AG09309 (cell line): ENCODE measurements at regions not wholly inside any gene's neighbourhood (a gene's known extent, or its start where the extent isn't known, plus 50 kb on each side); places are given as distances from the start of the nearest gene placed in this dataset.

ENCODE experiments used
- DNase-seq: peaks from one replicate; pipeline ENCODE4 v3.0.0-alpha.2; 2010; ENCODE audit warnings: low read depth
- H3K4me3 ChIP-seq: 2 replicates; pipeline ENCODE4 v1.5.1; 2011; ENCODE audit warnings: mild to moderate bottlenecking, low read depth, low read length, moderate library complexity; ENCODE audit not compliant: control insufficient read depth
- CTCF ChIP-seq: IDR thresholded peaks from 2 replicates; pipeline ENCODE4 v1.5.1; 2011; ENCODE audit warnings: mild to moderate bottlenecking, low read depth, low read length, inconsistent platforms; ENCODE audit not compliant: insufficient read depth, control insufficient read depth; ENCODE audit errors: missing control alignments

GRCh38 chr6:2566048-2566447, 184.7 kb downstream of the MYLK4 start:
- no peak overlapping the region for H3K4me3 ChIP-seq
- DNase-seq, result no peak
- no peak for TF ChIP-seq CTCF

DNA sequence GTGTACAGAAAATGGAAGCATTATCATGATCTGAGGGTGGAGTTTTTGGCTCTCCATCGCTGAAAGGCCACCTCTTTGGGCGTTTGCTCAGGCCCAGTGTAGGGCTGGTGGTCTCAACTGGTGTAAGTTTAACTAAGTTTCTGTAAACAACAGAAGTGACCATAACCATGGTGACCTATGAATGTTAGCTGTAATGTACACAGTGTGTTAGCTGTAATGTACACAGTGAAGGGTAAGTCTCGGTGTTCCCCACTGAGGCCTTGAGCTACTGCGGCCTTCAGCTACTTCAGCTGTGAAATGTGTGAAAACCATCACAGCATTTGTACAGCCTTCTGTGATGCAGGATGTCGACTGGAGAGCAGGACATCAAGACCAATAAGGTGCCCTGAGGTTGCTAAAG, 185.2 kb downstream of the MYLK4 start:
- no peak overlapping the region for H3K4me3 ChIP-seq
- DNase-seq, result no peak
- TF ChIP-seq CTCF, result no peak

GRCh38 chr6:2563635-2564034, 187.1 kb downstream of the MYLK4 start:
- H3K4me3 ChIP-seq, result no peak overlapping the region
- TF ChIP-seq CTCF, result no peak
- DNase-seq, result no peak

GRCh38 chr6:2562721-2563451, 187.8 kb downstream of the MYLK4 start:
- TF ChIP-seq CTCF, result no peak
- H3K4me3 ChIP-seq, result no peak overlapping the region
- DNase-seq, result no peak

DNA sequence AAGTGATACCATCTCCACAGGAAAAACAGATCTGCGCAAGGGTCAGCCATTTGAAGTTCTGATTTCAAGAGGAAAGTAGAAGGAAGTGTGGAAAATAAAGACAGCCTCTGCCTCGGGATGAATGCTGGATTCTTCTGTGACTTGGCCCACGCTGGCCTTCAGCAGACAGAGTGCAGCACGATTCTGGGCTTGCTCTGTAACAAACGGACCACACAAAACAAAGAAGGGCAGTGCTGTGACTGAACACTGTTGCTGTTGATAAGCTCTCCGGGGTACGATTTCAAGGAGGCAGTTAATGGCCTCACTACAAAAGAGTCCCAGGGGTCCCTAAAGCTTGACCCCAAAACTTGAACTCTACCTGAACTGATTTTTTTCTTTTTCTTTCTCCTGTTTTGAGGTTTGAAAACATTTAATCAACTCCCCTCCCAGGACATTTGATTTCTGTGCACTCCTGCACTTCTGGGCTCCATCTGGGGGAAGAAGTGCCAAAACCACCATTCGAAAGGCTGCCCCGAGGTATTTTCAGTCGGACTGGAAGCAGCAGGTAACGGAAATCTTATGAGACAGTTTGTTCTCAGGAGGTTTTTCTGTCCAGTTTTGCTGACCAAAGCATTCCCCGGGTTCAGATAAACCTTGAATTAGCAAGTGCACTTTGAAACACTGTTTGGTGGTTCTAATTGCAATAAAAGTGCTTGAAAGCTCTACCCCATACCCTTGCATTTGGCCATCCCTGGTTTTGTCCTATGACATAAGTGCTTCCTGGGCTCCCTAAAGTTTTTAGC, 189.6 kb downstream of the MYLK4 start:
- no peak for TF ChIP-seq CTCF
- H3K4me3 ChIP-seq, result no peak overlapping the region
- no peak for DNase-seq

GRCh38 chr6:2560140-2560818, 190.4 kb downstream of the MYLK4 start:
- no peak overlapping the region for H3K4me3 ChIP-seq
- DNase-seq, result no peak
- no peak for TF ChIP-seq CTCF
